Activated CD8-positive, alpha-beta memory T cell treated with anti-CD3 and anti-CD28 coated beads, Interleukin-2, amount 50 U/mL, for 48 hours (primary cell): ENCODE measurements at regions not wholly inside any gene's neighbourhood (a gene's known extent, or its start where the extent isn't known, plus 50 kb on each side); places are given as distances from the start of the nearest gene placed in this dataset.

Experiments used
- DNase-seq: peaks from one replicate; pipeline ENCODE4 v3.0.0-alpha.2; 2020

DNA sequence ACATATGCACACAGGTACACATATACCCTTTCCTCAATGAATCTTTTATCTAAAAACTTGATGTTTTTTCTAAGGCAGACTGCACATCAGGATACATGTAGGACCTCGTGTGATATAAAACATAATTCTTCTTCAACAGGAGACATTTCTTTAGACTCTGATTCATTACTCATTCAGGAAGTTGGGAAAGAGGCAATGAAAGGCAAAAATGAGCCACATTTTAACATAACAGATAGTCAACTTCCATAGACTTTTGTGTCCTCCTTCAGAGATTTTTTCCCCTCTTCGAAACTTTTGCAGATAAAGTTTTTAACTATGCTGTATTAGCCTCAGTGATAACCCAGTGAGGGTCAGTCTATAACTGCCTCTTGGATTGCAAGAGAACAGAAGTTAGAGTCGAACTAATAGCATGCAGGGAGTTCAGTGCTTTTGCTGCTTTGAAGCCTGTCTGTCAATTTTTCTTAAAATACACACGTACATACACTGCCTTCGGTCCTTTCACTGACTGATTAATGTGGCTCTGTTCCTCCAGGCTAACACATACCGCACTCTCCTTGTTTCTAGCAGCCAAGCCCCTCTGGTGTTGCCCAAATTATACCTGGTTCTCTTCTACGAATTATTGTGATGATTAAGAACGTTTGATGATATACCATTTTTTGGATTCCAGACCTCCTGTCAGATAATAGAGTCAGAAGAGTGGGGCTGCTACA, 562.5 kb upstream of the MAP3K7 start:
- DNase-seq: no peak

DNA sequence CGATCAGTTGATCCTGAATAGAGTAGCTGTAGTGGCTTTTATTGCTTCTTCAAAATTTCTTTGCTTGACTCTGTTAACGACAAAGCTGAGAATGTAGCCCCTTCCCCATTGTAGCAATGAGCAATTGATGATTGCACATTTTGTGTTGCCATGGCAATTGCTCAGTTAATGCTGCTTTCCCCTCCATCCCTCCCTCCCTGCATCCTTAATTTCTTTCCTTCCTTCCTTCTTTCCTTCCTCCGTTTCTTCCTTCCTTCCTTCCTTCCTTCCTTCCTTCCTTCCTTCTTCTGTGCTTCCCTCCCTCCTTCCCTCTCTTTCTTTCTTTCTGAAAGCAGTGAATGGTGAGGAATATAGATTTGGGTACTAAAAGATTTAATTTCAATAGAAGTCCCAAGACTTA, 557.3 kb upstream of the MAP3K7 start:
- DNase-seq: no peak

DNA sequence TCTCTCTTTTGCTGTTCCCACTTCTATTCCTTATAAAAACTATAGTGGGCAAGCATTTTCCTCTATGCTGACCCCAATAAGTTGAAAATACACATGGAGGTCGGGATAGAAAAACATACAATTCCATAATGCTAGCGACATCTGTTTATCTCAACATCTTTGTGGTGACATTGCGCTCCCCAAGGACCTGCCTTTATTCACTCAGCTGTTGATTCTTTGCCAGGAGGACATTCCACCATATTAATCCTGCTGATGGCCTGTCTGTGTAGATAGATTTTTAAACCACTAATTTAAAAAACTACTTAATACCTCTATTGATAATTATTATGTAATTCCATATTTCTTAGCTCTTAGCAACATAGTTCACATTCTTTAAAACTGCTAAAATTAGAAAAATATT, 555.3 kb upstream of the MAP3K7 start:
- no peak for DNase-seq

DNA sequence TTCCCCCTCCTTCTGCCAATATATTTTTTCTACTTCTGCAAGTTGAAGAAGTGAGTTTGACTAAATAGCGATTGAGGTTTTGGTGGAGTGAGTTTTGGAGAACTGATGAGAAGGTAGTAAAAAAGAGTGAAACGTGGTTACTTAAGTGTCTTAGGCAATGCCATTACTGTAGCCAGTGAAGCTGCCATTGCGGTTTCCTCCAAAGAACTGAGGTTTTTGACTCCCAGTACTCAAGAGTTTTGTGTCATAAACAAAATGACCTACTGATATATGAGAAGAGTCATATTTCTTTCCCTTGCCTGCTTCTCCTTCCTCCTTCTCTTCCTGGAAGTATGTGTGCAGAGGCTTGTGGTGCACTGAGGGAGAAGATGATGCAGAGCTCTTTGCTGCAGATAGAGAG, 554.5 kb upstream of the MAP3K7 start:
- no peak for DNase-seq

DNA sequence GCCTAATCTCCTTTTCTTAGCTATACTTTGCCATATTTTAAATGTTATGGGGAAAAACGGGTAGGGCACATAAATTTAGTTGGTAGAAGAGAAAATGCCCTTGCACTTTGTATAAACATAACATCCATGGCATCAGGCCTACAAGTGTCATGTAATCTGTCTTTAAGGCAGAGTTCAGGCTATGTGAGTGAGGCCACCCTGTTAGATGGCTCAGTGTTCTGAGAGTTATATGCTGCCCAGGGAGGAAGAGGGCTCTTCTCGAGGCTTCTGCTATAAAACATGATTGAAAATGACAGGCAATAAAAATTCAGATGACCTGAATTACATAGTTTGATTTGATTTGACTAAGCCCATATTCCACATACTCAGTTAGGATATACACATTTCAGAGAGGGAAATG, 553.6 kb upstream of the MAP3K7 start:
- no peak for DNase-seq

DNA sequence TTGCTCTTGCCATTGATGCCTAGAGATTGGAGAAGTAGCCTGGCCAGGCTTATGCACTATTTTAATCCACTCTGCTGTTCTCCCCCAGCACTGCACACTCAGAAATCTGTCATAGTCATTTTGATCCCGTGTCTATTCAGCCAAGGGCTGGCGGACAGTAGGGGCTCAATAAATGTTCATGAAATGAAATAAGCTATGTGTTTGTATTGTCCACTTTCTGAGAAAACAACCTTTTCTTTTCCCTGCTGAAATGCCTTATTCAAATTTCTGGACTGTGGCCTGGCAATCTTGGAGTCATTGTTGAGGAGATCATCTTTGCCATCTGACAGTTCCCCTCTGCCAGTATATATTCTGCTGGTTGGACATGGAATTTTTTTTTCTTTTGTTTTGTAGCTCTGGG, 550.4 kb upstream of the MAP3K7 start:
- no peak for DNase-seq

DNA sequence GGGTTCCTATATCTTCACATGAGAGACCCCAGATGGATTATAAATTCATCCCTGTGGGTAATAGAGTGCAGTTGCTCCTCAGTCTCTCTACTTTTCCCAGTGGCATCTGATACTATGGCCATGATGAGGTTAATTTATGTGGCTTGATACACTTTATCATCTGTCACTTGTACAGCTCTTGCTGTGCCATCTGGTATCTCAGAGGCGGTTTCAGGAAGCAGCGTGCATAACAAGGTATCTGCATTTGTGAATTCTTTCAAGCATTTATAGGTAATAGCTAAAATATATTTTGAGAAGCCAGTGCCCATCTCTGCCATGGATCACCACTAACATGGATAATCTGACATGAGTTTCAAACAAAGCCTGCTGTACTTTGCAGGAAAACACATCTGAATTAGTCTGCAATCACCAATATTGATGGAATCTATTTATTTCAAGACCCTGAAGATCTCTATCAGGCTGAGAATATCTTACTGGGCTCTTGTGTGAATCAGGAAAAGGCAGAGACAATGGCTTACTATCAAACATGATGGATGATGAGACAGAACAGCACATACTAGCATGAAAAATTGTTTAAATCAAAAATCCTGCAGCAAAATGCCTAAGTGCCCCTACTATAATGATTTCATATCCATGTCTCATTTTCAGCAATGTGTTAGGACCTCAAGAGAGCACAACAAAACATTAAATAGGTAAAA, 548.7 kb upstream of the MAP3K7 start:
- DNase-seq: no peak

DNA sequence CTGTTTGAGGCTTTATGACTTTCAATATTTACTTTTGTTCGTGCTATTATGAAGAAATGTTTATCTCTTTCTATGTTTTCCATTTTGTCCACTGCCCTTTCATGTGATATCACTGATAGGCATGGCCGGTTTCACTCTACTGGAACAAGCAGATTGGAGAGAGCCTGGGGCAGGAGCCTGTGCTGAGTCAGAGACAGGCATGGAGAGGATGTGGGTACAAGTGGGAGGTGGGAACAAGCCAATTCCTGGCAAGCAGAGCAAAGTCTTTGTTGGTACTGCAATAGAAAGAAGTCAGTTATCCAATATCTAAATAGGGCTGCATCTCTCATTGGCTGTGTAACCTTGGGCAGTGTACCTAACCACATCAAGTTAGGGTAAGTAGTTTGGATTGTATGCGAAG, 545.6 kb upstream of the MAP3K7 start:
- DNase-seq: no peak

DNA sequence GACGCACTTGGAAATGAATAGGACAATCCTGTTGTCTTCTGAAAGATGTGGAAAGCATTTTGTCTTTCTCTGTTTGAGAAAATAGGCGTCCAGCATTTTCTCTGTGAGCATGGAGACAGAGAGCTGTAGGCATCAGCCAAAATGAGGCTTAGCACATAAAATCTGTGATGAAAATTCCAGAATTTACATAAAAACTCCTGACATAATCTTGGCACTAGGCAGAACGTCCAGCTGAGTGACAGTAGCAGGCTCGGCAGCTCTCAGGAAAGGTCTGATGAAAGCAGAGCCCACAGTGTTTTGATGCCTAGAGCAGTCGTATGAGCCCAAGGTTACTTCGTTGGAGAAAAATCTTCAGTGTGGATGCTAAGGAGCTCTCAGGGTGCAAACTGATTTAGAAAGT, 543.3 kb upstream of the MAP3K7 start:
- DNase-seq: no peak

DNA sequence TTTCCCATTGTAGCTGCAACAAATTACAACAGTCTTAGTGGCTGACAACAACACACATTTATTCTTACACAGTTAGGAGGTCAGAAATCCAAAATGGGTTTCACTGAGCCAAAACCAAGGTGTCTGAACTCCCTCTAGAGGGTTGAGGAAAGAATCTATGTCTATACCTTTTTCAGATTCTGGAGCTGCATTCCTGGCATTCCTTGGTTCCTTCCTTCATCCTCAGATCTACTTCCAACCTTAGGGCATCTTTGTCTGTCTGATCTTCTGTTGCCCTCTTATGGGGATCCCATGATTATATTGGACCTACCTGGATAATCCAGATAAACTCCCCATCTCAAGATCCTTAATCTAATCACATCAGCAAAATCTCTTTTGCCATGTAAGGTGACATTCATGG, 540.9 kb upstream of the MAP3K7 start:
- no peak for DNase-seq

DNA sequence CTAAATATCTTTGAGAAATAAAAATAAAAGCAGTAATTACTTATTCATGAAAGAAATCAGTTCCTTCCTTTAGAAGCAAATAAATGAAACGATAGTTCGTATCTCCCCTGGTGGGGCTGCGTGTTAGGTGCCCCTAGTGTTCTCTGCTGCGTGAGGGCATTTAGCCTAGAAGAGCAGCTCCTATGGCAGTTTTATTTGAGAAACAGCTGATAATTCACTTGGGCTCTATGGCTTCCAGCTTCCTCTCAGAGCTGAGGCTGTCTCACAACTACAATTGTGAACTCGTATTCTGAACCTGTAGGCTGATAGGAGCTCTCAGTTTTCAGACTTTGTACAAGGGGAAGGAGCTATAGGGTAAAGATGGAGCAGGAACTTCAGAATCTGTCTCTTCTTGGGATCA, 540.0 kb upstream of the MAP3K7 start:
- DNase-seq: no peak

DNA sequence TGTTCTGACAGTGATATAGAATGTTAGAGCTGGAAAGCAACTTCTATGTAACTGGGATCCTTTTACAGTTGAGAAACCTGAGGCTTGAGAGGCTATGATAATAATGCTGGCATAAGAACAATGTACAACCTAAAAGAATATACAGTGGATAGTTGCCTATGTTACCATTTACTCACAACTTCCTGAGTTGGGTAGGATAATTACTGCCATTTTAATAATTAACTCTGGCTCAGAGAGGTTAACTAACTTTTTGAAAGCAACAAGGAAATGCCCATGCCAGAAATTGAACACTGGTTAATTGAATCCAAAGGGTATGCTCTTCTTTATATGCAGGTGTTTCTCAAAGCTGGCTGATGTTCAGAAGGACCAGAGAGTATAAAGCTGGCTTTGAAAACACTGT, 530.7 kb upstream of the MAP3K7 start:
- no peak for DNase-seq

DNA sequence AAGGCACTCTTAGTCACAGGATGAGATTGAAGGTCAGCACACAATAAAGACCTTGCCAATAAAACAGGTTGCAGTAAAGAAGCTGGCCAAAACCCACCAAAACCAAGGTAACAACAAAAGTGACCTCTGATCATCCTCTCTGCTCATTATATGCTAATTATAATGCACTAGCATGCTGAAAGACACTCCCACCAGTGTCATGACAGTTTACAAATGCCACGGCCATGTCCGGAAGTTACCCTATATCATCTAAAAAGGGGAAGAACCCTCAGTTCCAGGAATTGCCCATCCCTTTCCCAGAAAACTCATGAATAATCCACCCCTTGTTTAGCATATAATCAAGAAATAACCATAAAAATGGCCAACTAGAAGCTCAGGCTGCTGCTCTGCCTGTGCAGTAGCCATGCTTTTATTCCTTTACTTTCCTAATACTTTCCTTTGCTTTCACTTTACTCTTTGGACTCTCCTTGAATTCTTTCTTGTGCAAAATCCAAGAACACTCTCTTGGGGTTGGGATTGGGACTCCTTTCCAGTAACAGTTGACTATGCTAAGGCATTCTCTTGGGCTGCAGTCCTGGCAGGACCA, 527.3 kb upstream of the MAP3K7 start:
- DNase-seq: no peak

DNA sequence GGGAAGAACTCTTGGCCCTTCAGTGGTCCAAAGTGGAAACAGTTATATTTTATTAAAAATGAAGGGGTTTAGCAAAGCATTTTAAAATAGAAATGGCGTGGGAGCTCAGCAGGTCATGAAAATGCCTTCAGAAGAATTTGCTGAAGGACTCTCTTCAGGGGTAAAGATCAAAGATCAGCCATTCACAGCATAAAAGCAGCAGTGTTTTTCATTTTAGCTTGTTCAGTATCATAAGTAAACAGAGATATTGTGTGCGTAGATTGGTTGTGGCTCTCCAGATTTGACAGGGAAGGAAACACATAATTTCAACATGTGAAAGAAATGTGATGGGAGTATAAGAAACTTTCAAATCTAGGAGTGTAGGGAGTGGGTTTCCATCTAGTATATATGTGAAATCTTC, 519.2 kb upstream of the MAP3K7 start:
- no peak for DNase-seq

DNA sequence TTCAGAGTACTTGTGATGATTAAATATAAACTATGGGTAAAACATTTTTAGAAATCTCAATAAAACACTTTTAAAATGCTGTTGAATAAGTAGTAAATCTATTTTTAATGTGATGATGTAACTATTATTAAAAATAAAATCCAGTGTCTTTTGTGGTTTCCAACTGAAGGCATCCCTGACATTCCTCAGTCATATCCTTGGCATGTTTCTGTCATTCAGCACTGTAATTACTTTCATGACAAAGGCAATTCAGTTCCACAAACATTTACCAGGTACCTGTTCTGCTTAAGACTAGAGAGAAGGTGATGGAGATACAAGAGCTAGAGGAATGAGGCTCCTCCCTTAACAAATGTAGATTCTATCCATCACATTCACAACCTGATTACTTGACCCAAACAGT, 518.7 kb upstream of the MAP3K7 start:
- DNase-seq: no peak

DNA sequence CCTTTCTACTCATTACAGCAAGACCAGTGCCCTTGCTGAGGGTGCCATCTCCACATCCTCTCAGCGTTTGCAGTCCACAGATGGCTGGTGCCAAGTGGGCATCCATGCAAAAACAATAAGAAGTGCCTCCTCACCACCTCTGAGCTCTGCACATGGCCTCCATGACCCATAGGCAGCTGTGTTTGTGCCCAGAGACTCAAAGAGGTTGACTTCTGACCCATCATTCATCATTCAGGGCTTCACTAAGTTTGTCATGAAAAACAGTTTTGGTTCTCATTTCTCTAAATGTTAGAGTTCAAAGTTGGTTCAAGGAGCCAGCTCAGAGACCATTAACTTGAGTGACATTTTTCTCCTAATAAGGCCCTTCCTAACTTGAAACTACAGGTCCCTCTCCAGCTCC, 512.6 kb upstream of the MAP3K7 start:
- DNase-seq: no peak

DNA sequence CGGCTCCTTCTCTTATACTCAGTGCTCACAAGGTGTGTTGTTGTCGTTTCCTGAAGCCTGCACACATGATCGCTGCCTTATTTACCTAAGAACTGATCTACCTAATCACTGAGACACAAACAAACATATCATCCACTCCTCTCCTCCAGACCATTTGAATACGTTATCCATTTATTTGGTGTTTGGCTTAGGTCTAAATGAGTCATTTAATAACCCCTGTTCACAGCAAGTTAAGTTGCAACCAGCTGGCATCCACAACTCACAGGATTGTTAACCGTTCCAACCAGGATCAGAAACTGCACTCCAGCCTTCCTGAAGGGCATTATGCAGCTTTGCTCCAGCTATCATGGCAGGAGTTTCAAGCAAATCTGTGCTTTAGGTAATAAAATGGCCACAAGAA, 511.1 kb upstream of the MAP3K7 start:
- DNase-seq: no peak

DNA sequence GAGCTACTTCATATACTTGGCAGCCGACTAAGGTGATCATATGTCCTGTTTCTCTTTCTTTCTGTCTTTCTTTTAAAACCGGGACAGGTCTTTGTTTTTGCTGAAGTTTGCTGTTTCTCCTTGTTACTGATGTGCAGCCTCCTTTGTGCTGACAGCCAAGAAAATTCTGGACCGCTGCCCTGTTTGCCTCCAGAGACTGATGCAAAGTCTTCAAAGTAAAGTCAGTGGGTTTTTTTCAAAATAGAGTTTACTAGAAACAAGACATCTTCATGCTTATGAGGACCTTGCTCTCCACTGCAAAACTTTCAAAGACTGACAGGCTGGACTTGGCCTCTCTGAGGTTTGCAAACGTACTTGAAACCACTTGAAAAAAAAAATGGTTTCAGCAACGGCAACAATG, 510.5 kb upstream of the MAP3K7 start:
- no peak for DNase-seq

DNA sequence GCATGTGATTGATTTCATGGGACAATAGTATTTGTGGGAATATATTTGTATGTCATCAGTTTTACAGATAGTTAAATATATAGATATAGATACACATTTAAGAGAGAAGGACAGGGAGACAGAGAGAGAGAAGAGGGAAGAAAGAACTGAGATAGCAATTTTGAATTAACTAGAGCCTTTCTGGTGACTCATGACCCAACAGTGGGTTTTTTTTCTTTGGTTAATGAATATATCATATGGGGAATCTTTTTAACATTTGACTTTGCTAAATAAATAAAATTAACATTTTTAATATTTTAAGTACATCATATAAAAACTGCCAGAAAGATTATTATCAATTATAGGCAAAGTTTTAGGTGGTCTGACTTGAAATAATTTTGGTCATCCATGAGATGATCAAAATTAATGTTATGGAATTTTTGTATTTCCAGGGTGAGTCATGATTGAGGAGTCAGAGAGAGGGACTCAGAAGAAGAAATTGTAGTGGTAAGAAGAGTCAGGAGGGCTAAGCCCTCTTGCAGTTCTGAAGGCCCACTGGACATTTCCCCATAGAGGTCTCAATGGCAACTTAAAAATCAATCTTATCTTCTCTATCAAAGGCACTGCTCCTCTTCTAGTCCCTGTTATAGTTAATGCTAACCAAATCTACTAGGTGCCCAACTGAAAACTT, 508.1 kb upstream of the MAP3K7 start:
- no peak for DNase-seq

DNA sequence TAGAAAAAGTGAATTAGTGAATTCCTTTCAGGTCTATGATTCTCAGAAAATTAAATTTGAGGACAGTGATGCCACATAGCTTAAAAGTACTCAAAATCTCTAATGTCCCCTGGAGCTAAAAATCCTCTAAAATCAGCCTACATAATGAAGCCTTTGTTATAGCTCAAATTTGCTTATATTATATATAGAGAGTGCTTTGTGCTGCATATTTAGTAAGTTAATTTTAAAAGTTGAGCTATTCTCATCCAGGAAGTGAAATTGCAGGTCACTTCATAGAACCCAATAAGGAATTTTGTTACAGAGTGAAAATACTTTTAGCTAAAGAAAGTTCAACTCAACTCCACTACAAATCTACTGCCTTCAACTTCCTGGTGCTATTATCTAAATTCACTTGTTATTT, 507.5 kb upstream of the MAP3K7 start:
- DNase-seq: no peak

DNA sequence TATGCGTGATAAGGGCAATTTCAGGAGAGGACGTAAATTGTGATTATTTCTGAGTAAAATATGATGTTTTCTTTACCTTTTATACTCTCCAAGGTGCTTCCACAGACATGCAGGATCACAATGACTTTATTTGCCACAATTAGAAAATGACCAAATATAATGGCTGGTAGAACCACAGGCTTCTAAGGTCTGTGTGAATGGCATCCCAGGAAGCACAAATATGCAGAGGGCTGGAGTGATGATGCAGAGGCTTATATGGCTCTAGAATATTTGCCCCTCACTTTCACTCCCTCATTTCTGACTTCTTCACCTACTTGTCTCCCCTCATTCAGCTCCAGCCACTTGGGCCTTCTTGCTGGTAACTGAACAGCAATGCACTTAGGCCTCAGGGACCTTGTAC, 502.1 kb upstream of the MAP3K7 start:
- DNase-seq: no peak

DNA sequence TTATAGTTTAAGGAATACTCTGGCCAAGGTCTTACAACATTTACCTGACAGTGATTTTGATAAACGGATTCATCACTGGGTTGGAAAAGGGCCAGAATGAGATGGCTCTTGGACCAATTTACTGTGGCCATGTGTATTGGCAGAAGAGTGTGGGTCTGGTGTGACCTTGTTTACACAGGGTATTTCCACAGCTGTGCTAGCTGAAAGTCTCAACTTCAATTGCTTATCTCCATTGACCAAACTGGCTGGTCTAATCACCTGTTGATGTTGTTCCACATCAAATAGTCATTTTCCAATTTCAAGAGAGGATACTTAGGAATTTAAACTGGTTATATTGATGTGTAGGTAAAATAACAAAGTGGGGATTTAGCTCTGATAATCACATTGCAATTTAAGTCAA, 501.6 kb upstream of the MAP3K7 start:
- no peak for DNase-seq

DNA sequence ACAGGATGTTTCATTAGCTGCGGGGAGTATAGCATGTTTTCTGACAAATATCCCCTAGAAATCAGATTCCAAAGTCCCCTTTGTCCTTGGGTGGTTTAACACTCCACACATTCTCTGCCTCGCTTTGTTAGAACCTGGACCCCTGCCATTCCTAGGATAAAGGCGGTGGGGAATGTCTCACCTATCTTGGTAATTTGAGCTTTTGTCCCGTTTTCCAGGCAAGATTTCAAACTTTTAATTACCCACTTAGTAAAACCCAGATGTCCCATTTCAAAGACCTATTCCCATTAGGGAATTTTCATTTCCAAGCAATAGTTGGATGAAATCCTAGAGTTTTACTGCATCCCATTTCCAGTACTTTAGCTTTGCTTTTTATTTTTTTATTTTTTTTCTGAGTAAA, 501.0 kb upstream of the MAP3K7 start:
- DNase-seq: no peak

DNA sequence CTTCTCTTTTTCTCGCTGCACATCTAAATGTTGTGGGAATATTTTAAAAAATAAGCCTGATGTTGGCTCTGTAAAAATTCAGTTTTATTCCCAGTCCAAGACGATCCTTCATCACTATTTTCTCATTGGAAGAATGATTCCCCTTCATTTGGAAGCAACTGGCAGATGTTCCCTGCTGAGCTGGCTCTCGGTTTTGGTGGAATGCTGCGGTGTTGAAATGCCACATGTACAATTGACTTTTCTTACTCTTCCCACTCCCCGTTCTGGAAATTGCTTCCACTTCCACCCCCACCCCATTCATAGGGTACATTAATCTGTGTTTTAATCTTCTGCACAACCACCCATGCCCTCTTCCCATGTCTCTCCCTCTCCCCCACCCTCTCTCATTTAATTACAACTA, 496.3 kb upstream of the MAP3K7 start:
- DNase-seq: no peak
